Activated T-helper 2 cell treated with anti-CD3 and anti-CD28 coated beads, Interferon-gamma antibody, Interleukin-2, Interleukin-4, amounts not matched to agents 10 μg/mL and 5 μg/mL and 100 μg/mL, durations not matched to agents 14 hours and 24 hours and 36 hours (primary cell): ENCODE measurements at regions not wholly inside any gene's neighbourhood (a gene's known extent, or its start where the extent isn't known, plus 50 kb on each side); places are given as distances from the start of the nearest gene placed in this dataset.

Experiments used
- DNase-seq: peaks from one replicate; pipeline ENCODE4 v3.0.0; 2021; ENCODE audit warnings: low spot score
- H3K27ac Mint-ChIP-seq: one replicate; pipeline ENCODE4 v1.8.0; 2021; ENCODE audit warnings: mixed read lengths
- H3K27me3 Mint-ChIP-seq: one replicate; pipeline ENCODE4 v1.8.0; 2021; ENCODE audit warnings: low read depth, mixed read lengths
- H3K36me3 Mint-ChIP-seq: one replicate; pipeline ENCODE4 v1.8.0; 2021; ENCODE audit warnings: low read depth, mixed read lengths
- H3K4me1 Mint-ChIP-seq: one replicate; pipeline ENCODE4 v1.8.0; 2021; ENCODE audit warnings: low read depth, mixed read lengths
- H3K4me3 Mint-ChIP-seq: one replicate; pipeline ENCODE4 v1.8.0; 2021; ENCODE audit warnings: low read depth, mild to moderate bottlenecking, moderate library complexity, mixed read lengths
- H3K9me3 Mint-ChIP-seq: one replicate; pipeline ENCODE4 v1.8.0; 2021; ENCODE audit warnings: mixed read lengths
- intact Hi-C: fragments of 100-400 bp; cut with micrococcal nuclease; formaldehyde crosslinking; loops from one replicate; pipeline ENCODE4 v1.15.1; 2023

GRCh38 chr5:158170060-158170459 lies 311.1 kb upstream of the CLINT1 start:
- no peaks in the 10 kb centered on the region for H3K27me3 Mint-ChIP-seq
- no peaks in the 10 kb centered on the region for H3K4me1 Mint-ChIP-seq
- H3K36me3 Mint-ChIP-seq, result no peaks in the 10 kb centered on the region
- no peak overlapping the region for H3K4me3 Mint-ChIP-seq
- DNase-seq, result no peak
- no peak overlapping the region for H3K27ac Mint-ChIP-seq
- H3K9me3 Mint-ChIP-seq, result no peaks in the 10 kb centered on the region
- intact Hi-C loops, result no loop called here

GRCh38 chr5:158166424-158166823 lies 307.5 kb upstream of the CLINT1 start:
- H3K27me3 Mint-ChIP-seq, result no peaks in the 10 kb centered on the region
- no peaks in the 10 kb centered on the region for H3K36me3 Mint-ChIP-seq
- DNase-seq, result no peak
- H3K4me3 Mint-ChIP-seq, result no peak overlapping the region
- intact Hi-C loops, result no loop called here
- no peaks in the 10 kb centered on the region for H3K4me1 Mint-ChIP-seq
- H3K27ac Mint-ChIP-seq, result no peak overlapping the region
- no peaks in the 10 kb centered on the region for H3K9me3 Mint-ChIP-seq

GRCh38 chr5:158165647-158166046 lies 306.7 kb upstream of the CLINT1 start:
- Mint-ChIP-seq H3K36me3 (no peaks in the 10 kb centered on the region), H3K9me3 (no peaks in the 10 kb centered on the region), H3K4me1 (no peaks in the 10 kb centered on the region), H3K27ac (no peak overlapping the region), H3K27me3 (no peaks in the 10 kb centered on the region), H3K4me3 (no peak overlapping the region)
- DNase-seq, result no peak
- intact Hi-C loops, result no loop called here

GRCh38 chr5:158164296-158165047 lies 305.5 kb upstream of the CLINT1 start:
- intact Hi-C loops, result no loop called here
- H3K27me3 Mint-ChIP-seq, result no peaks in the 10 kb centered on the region
- no peaks in the 10 kb centered on the region for H3K36me3 Mint-ChIP-seq
- no peak overlapping the region for H3K27ac Mint-ChIP-seq
- no peak for DNase-seq
- no peak overlapping the region for H3K4me3 Mint-ChIP-seq
- H3K4me1 Mint-ChIP-seq, result no peaks in the 10 kb centered on the region
- H3K9me3 Mint-ChIP-seq, result no peaks in the 10 kb centered on the region

GRCh38 chr5:158163451-158164295 lies 304.7 kb upstream of the CLINT1 start:
- no peak overlapping the region for H3K4me3 Mint-ChIP-seq
- no peaks in the 10 kb centered on the region for H3K36me3 Mint-ChIP-seq
- no peak for DNase-seq
- intact Hi-C loops, result no loop called here
- H3K9me3 Mint-ChIP-seq, result no peaks in the 10 kb centered on the region
- H3K27me3 Mint-ChIP-seq, result no peaks in the 10 kb centered on the region
- no peak overlapping the region for H3K27ac Mint-ChIP-seq
- no peaks in the 10 kb centered on the region for H3K4me1 Mint-ChIP-seq

GRCh38 chr5:158162479-158163034 lies 303.6 kb upstream of the CLINT1 start:
- DNase-seq, result no peak
- intact Hi-C loops, result no loop called here
- Mint-ChIP-seq H3K36me3 (no peaks in the 10 kb centered on the region), H3K9me3 (no peaks in the 10 kb centered on the region), H3K27ac (no peak overlapping the region), H3K4me1 (no peaks in the 10 kb centered on the region), H3K4me3 (no peak overlapping the region), H3K27me3 (no peaks in the 10 kb centered on the region)

GRCh38 chr5:158162026-158162425 lies 303.1 kb upstream of the CLINT1 start:
- Mint-ChIP-seq H3K27me3 (no peaks in the 10 kb centered on the region), H3K4me3 (no peak overlapping the region), H3K9me3 (no peaks in the 10 kb centered on the region), H3K36me3 (no peaks in the 10 kb centered on the region), H3K4me1 (no peaks in the 10 kb centered on the region), H3K27ac (no peak overlapping the region)
- intact Hi-C loops, result no loop called here
- DNase-seq, result no peak

- Mint-ChIP-seq H3K36me3 (no peaks in the 10 kb centered on the region), H3K4me1 (no peaks in the 10 kb centered on the region), H3K4me3 (no peak overlapping the region), H3K9me3 (no peaks in the 10 kb centered on the region), H3K27ac (no peak overlapping the region), H3K27me3 (no peaks in the 10 kb centered on the region)
- intact Hi-C loops, result no loop called here
- DNase-seq, result no peak
These were observed 300.7 kb upstream of the CLINT1 start for GRCh38 chr5:158159621-158160020.

- intact Hi-C loops, result no loop called here
- no peak overlapping the region for H3K27ac Mint-ChIP-seq
These were observed 297.0 kb upstream of the CLINT1 start for GRCh38 chr5:158155811-158156505.

GRCh38 chr5:158155067-158155466 lies 296.1 kb upstream of the CLINT1 start:
- no peaks in the 10 kb centered on the region for H3K9me3 Mint-ChIP-seq
- intact Hi-C loops, result no loop called here
- DNase-seq, result no peak
- H3K27ac Mint-ChIP-seq, result no peak overlapping the region
- no peaks in the 10 kb centered on the region for H3K27me3 Mint-ChIP-seq
- no peaks in the 10 kb centered on the region for H3K36me3 Mint-ChIP-seq
- H3K4me1 Mint-ChIP-seq, result no peaks in the 10 kb centered on the region
- H3K4me3 Mint-ChIP-seq, result no peak overlapping the region

More at GRCh38 chr5:158155811-158156505, 297.0 kb upstream of the CLINT1 start:
- no peak overlapping the region for H3K4me3 Mint-ChIP-seq
- H3K9me3 Mint-ChIP-seq, result no peaks in the 10 kb centered on the region
- no peaks in the 10 kb centered on the region for H3K36me3 Mint-ChIP-seq
- DNase-seq, result no peak
- no peaks in the 10 kb centered on the region for H3K4me1 Mint-ChIP-seq
- no peaks in the 10 kb centered on the region for H3K27me3 Mint-ChIP-seq

- DNase-seq, result no peak
- H3K27me3 Mint-ChIP-seq, result no peaks in the 10 kb centered on the region
- no peaks in the 10 kb centered on the region for H3K4me1 Mint-ChIP-seq
- H3K36me3 Mint-ChIP-seq, result no peaks in the 10 kb centered on the region
- H3K4me3 Mint-ChIP-seq, result no peak overlapping the region
- intact Hi-C loops, result no loop called here
- no peak overlapping the region for H3K27ac Mint-ChIP-seq
- no peaks in the 10 kb centered on the region for H3K9me3 Mint-ChIP-seq
These were observed 295.5 kb upstream of the CLINT1 start for GRCh38 chr5:158154226-158155005.

GRCh38 chr5:158153508-158153907 lies 294.6 kb upstream of the CLINT1 start:
- no peak overlapping the region for H3K27ac Mint-ChIP-seq

More at GRCh38 chr5:158153508-158153907, 294.6 kb upstream of the CLINT1 start:
- Mint-ChIP-seq H3K4me1 (no peaks in the 10 kb centered on the region), H3K4me3 (no peak overlapping the region), H3K27me3 (no peaks in the 10 kb centered on the region), H3K9me3 (no peaks in the 10 kb centered on the region), H3K36me3 (no peaks in the 10 kb centered on the region)
- intact Hi-C loops, result no loop called here
- no peak for DNase-seq
